DOHH2 (cell line): ENCODE measurements at regions not wholly inside any gene's neighbourhood (a gene's known extent, or its start where the extent isn't known, plus 50 kb on each side); places are given as distances from the start of the nearest gene placed in this dataset.
"Not testable (repeated sequence)": the region's sequence is repeated elsewhere in the genome, so short reads cannot be mapped to it uniquely, and the experiment has no call there.

ENCODE experiments used
- H3F3A ChIP-seq: fragments of 200-600 bp; sonication (generic), shearing (Covaris generic); 2 replicates; pipeline ENCODE4 v1.6.0; 2016; ENCODE audit warnings: antibody characterized with exemption, mild to moderate bottlenecking; ENCODE audit not compliant: control insufficient read depth, insufficient read depth
- H3K27ac ChIP-seq: fragments of 200-600 bp; sonication (generic); 2 replicates; pipeline ENCODE4 v1.5.1; 2014; ENCODE audit warnings: low read depth, mild to moderate bottlenecking, low read length, moderate library complexity
- H3K27me3 ChIP-seq: fragments of 200-600 bp; sonication (generic); 2 replicates; pipeline ENCODE4 v1.6.1; 2014; ENCODE audit warnings: mild to moderate bottlenecking, low read length, mixed read lengths; ENCODE audit not compliant: control insufficient read depth
- H3K36me3 ChIP-seq: fragments of 200-600 bp; sonication (generic); 2 replicates; pipeline ENCODE4 v1.6.1; 2014; ENCODE audit warnings: mild to moderate bottlenecking, low read length, moderate library complexity, mixed read lengths; ENCODE audit not compliant: control insufficient read depth
- H3K4me1 ChIP-seq: fragments of 200-600 bp; sonication (generic); 2 replicates; pipeline ENCODE4 v1.6.1; 2014; ENCODE audit warnings: mild to moderate bottlenecking, low read length, mixed read lengths; ENCODE audit not compliant: control insufficient read depth
- H3K4me2 ChIP-seq: fragments of 200-600 bp; sonication (generic); 2 replicates; pipeline ENCODE4 v1.6.0; 2014; ENCODE audit warnings: mild to moderate bottlenecking, low read length, moderate library complexity
- H3K4me3 ChIP-seq: fragments of 200-600 bp; sonication (generic); 2 replicates; pipeline ENCODE4 v1.5.1; 2014; ENCODE audit warnings: mild to moderate bottlenecking, low read length, mixed read lengths
- H3K79me2 ChIP-seq: fragments of 200-600 bp; sonication (generic); 2 replicates; pipeline ENCODE4 v1.6.1; 2014; ENCODE audit warnings: mild to moderate bottlenecking, low read length, mixed read lengths; ENCODE audit not compliant: control insufficient read depth
- H3K9me2 ChIP-seq: fragments of 200-600 bp; sonication (generic); replicated peaks from 2 replicates; pipeline ENCODE4 v1.6.1; 2014; ENCODE audit warnings: mild to moderate bottlenecking, low read length, mixed read lengths; ENCODE audit not compliant: control insufficient read depth
- H3K9me3 ChIP-seq: fragments of 200-600 bp; sonication (generic); 2 replicates; pipeline ENCODE4 v1.6.1; 2014; ENCODE audit warnings: antibody characterized with exemption, low read length, mixed read lengths; ENCODE audit not compliant: control insufficient read depth, insufficient read depth
- H4K20me1 ChIP-seq: fragments of 200-600 bp; sonication (generic); 2 replicates; pipeline ENCODE4 v1.6.0; 2014; ENCODE audit warnings: low read depth, mild to moderate bottlenecking, antibody characterized with exemption, low read length, moderate library complexity; ENCODE audit not compliant: control insufficient read depth, insufficient read depth
- CTCF ChIP-seq: fragments of 200-600 bp; sonication (generic); IDR thresholded peaks from one replicate; pipeline ENCODE4 v1.5.1; 2014; ENCODE audit warnings: antibody characterized with exemption, mild to moderate bottlenecking, low read depth, low read length; ENCODE audit not compliant: poor library complexity, severe bottlenecking
- EZH2phosphoT487 ChIP-seq: fragments of 200-600 bp; sonication (generic); IDR thresholded peaks from 2 replicates; pipeline ENCODE4 v1.6.1; 2017; ENCODE audit warnings: borderline replicate concordance, mild to moderate bottlenecking, antibody characterized with exemption, low read length, moderate library complexity, mixed read lengths

GRCh38 chr3:96478496-96478895, 335.9 kb upstream of the EPHA6 start:
- Histone ChIP-seq H3K9me3 (no peaks in the 10 kb centered on the region), H3K79me2 (no peaks in the 10 kb centered on the region), H3K27me3 (no peaks in the 10 kb centered on the region), H3K4me3 (no peak overlapping the region), H3K4me2 (no peak overlapping the region), H3K36me3 (no peaks in the 10 kb centered on the region), H3K9me2 (no peaks in the 10 kb centered on the region), H3K27ac (no peak overlapping the region), H3K4me1 (peaks cover 5% of the 10 kb centered on the region; the same call in 1 of the 2 replicates), H3F3A (no peaks in the 10 kb centered on the region), H4K20me1 (no peaks in the 10 kb centered on the region)
- TF ChIP-seq EZH2phosphoT487 (no peak), CTCF (no peak)

- Histone ChIP-seq H3K9me3 (no peaks in the 10 kb centered on the region), H3K27me3 (no peaks in the 10 kb centered on the region), H3K9me2 (no peaks in the 10 kb centered on the region), H3K4me1 (peaks cover 4% of the 10 kb centered on the region; the same call in 1 of the 2 replicates), H3F3A (no peaks in the 10 kb centered on the region), H3K79me2 (no peaks in the 10 kb centered on the region), H3K36me3 (no peaks in the 10 kb centered on the region), H3K4me2 (no peak overlapping the region), H3K4me3 (no peak overlapping the region), H3K27ac (no peak overlapping the region), H4K20me1 (no peaks in the 10 kb centered on the region)
- TF ChIP-seq CTCF: no peak
- no peak for TF ChIP-seq EZH2phosphoT487
Observed at GRCh38 chr3:96480881-96481280, 333.5 kb upstream of the EPHA6 start.

GRCh38 chr3:96483191-96483590, 331.2 kb upstream of the EPHA6 start:
- H4K20me1 ChIP-seq, H3K79me2 ChIP-seq, H3K36me3 ChIP-seq, H3K4me1 ChIP-seq, H3K27me3 ChIP-seq, H3K9me2 ChIP-seq, H3K4me3 ChIP-seq, H3K9me3 ChIP-seq, H3K4me2 ChIP-seq, H3K27ac ChIP-seq, H3F3A ChIP-seq: not testable (repeated sequence)

- H3K9me2 ChIP-seq: no peaks in the 10 kb centered on the region
- H4K20me1 ChIP-seq: no peaks in the 10 kb centered on the region
- H3K4me2 ChIP-seq: no peak overlapping the region
- H3K36me3 ChIP-seq: no peaks in the 10 kb centered on the region
- no peaks in the 10 kb centered on the region for H3F3A ChIP-seq
- H3K9me3 ChIP-seq: no peaks in the 10 kb centered on the region
- no peak overlapping the region for H3K27ac ChIP-seq
- H3K27me3 ChIP-seq: no peaks in the 10 kb centered on the region
- H3K4me3 ChIP-seq: no peak overlapping the region
- no peaks in the 10 kb centered on the region for H3K4me1 ChIP-seq
- no peaks in the 10 kb centered on the region for H3K79me2 ChIP-seq
- TF ChIP-seq EZH2phosphoT487 (no peak), CTCF (no peak)
Observed at GRCh38 chr3:96483781-96484180, 330.6 kb upstream of the EPHA6 start.
